ENCODE measurements at regions not wholly inside any gene's neighbourhood (a gene's known extent, or its start where the extent isn't known, plus 50 kb on each side); places are given as distances from the start of the nearest gene placed in this dataset.

DNA sequence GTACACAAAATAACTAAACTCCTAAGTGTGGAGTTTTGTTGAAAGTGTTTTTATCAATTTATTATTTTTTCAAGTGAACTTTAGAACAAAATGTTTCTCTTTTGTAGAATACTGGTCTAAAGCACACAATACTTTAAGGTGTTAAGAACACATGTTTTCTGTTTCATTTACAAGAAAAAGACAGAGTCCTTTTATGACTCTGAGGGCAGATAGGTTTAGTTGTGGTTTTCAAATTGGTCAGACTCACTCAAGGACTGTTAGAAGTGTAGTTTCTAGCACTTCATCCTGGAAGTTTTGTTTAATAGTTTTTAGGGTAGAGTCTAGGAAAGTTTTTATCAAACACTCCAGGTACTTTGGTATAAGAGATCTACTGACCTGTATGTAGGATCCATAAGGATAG is 376.5 kb downstream of the LRRIQ3 start:
- Histone ChIP-seq H3K4me1 (replicated peaks in 1 of 2) (no peaks in the 10 kb centered on the region), H3K36me3 (replicated peaks in 1 of 2) (no peaks in the 10 kb centered on the region), H3K9me3 (replicated peaks in 1 of 3) (no peaks in the 10 kb centered on the region), H3K27me3 (no peaks in the 10 kb centered on the region), H3K4me3 (no peak overlapping the region), H3K27ac (no peak overlapping the region)
- intact Hi-C loops (cut with DNase I): no loop called here
- no peak for TF ChIP-seq POLR2A (IDR thresholded peaks at IDR 0.05)
- TF ChIP-seq, protein P1, sequence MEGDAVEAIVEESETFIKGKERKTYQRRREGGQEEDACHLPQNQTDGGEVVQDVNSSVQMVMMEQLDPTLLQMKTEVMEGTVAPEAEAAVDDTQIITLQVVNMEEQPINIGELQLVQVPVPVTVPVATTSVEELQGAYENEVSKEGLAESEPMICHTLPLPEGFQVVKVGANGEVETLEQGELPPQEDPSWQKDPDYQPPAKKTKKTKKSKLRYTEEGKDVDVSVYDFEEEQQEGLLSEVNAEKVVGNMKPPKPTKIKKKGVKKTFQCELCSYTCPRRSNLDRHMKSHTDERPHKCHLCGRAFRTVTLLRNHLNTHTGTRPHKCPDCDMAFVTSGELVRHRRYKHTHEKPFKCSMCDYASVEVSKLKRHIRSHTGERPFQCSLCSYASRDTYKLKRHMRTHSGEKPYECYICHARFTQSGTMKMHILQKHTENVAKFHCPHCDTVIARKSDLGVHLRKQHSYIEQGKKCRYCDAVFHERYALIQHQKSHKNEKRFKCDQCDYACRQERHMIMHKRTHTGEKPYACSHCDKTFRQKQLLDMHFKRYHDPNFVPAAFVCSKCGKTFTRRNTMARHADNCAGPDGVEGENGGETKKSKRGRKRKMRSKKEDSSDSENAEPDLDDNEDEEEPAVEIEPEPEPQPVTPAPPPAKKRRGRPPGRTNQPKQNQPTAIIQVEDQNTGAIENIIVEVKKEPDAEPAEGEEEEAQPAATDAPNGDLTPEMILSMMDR (IDR thresholded peaks at IDR 0.05): no peak
- DNase-seq: no peak

DNA sequence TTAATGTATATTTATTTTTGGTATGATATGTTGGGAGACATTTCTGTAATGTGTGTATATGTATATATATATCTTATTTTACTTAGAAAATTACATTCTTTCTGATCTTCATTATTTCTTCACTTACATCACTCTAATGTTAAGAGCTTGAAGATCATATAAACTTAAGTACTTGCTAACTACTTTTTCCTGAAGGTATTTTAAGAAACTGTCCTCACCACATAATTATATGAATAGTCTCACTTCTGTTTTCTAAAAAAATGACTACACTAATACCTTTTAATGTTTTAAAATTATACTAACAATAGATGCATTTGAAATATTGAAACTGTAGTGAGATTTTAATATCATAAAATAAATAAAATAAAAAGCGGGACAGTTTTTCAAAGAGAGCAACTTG is 377.1 kb downstream of the LRRIQ3 start:
- H3K4me3 ChIP-seq: no peak overlapping the region
- H3K36me3 ChIP-seq (replicated peaks in 1 of 2): no peaks in the 10 kb centered on the region
- no peak for DNase-seq
- WGBS, 4 donors: 70 to 90% (median 74%) methylated on average over 1 of the region's 1 CpG
- no peaks in the 10 kb centered on the region for H3K9me3 ChIP-seq (replicated peaks in 1 of 3)
- H3K27ac ChIP-seq: no peak overlapping the region
- intact Hi-C loops (cut with DNase I): no loop called here
- H3K27me3 ChIP-seq: no peaks in the 10 kb centered on the region
- TF ChIP-seq, protein P1 (IDR thresholded peaks at IDR 0.05): no peak
- TF ChIP-seq POLR2A (IDR thresholded peaks at IDR 0.05): no peak
- H3K4me1 ChIP-seq (replicated peaks in 1 of 2): no peaks in the 10 kb centered on the region

DNA sequence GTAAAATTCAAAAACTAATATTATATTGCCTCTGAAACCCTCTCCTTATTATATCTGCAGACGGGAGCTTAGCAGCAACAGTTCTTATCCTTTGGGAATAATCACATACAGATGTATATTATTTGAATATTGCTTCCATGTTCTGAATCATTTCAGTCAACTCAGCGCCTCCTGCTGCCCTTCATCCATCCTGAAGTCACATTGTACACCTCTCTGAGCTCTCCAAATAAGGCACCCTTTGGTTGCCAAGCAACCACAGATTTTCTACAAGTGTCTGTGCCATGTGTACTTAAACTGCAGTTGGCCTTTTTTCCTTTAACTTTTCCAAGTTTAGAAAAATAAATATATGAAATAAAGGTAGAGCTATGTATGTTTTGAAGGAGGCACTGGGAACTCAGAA is 384.3 kb downstream of the LRRIQ3 start:
- H3K9me3 ChIP-seq (replicated peaks in 1 of 3): no peaks in the 10 kb centered on the region
- H3K4me3 ChIP-seq: no peak overlapping the region
- 44 to 50% (median 49%) methylated on average over 2 of the region's 2 CpGs for WGBS, 4 donors
- no peaks in the 10 kb centered on the region for H3K27me3 ChIP-seq
- no peaks in the 10 kb centered on the region for H3K36me3 ChIP-seq (replicated peaks in 1 of 2)
- H3K27ac ChIP-seq: no peak overlapping the region
- no peak for DNase-seq
- intact Hi-C loops (cut with DNase I): no loop called here
- H3K4me1 ChIP-seq (replicated peaks in 1 of 2): no peaks in the 10 kb centered on the region
- TF ChIP-seq, protein P1 (IDR thresholded peaks at IDR 0.05): no peak
- no peak for TF ChIP-seq POLR2A (IDR thresholded peaks at IDR 0.05)

DNA sequence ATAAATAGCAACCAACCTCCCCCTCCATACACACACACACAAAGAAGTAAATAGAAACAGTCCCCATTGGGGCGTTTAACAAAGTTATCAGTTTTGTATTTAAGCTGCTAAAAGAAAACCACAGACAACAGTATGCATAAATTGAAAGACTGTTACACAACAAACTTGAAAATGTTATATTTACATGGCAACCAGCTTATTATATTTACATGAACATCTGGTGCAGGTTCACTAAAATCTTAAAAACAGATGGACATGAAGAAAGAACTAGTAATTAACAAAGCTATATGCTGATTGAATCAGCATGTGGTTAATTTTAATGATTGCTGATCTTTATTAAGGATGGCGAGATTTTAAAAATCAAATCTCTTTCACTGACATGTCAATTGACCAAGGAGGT is 384.7 kb downstream of the LRRIQ3 start:
- intact Hi-C loops (cut with DNase I): no loop called here
- no peaks in the 10 kb centered on the region for H3K9me3 ChIP-seq (replicated peaks in 1 of 3)
- H3K27ac ChIP-seq: no peak overlapping the region
- DNase-seq: no peak
- H3K4me1 ChIP-seq (replicated peaks in 1 of 2): no peaks in the 10 kb centered on the region
- H3K27me3 ChIP-seq: no peaks in the 10 kb centered on the region
- TF ChIP-seq, protein P1 (IDR thresholded peaks at IDR 0.05): no peak
- TF ChIP-seq POLR2A (IDR thresholded peaks at IDR 0.05): no peak
- H3K4me3 ChIP-seq: no peak overlapping the region
- 57 to 78% (median 62%) methylated on average over 2 of the region's 2 CpGs for WGBS, 4 donors
- H3K36me3 ChIP-seq (replicated peaks in 1 of 2): no peaks in the 10 kb centered on the region

Data from adrenal gland (tissue), 9 donors.